K562 (cell line): ENCODE measurements at regions not wholly inside any gene's neighbourhood (a gene's known extent, or its start where the extent isn't known, plus 50 kb on each side); places are given as distances from the start of the nearest gene placed in this dataset.

Experiments
- CREM ChIP-seq: IDR thresholded peaks from 2 replicates; pipeline ENCODE4 v1.6.1; 2014; ENCODE audit warnings: antibody characterized with exemption, low read depth
- ERF ChIP-seq: fragments of 450-650 bp; formaldehyde crosslinking; IDR thresholded peaks from 2 replicates; pipeline ENCODE4 v1.4.0; 2020; ENCODE audit warnings: mild to moderate bottlenecking, mixed read lengths
- KDM5B ChIP-seq: fragments of 200-600 bp; sonication (generic); IDR thresholded peaks from 2 replicates; pipeline ENCODE4 v1.6.1; 2012; ENCODE audit warnings: low read depth, mild to moderate bottlenecking, moderate library complexity, low read length, control low read depth, inconsistent platforms; ENCODE audit not compliant: insufficient replicate concordance
- MAZ ChIP-seq, 2 experiments: fragments of 450-650 bp in 1 of 2; sonication (generic) in 1 of 2; formaldehyde crosslinking; IDR thresholded peaks in 1 of 2; conservative IDR thresholded peaks in 1 of 2; 2 replicates each; pipeline versions ENCODE4 v1.4.0 to v1.5.0; 2020; ENCODE audit warnings: mild to moderate bottlenecking in 1 of 2, missing genetic modification reagents in 1 of 2
- NR2C1 ChIP-seq, 2 experiments: fragments of 450-650 bp; IDR thresholded peaks; 2 replicates each; pipeline ENCODE4 v1.6.1; 2017; ENCODE audit warnings: mild to moderate bottlenecking in 2 of 2, antibody characterized with exemption in 1 of 2, inconsistent platforms in 1 of 2, missing compliant biosample characterization in 1 of 2, missing genetic modification characterization in 1 of 2
- SOX6 ChIP-seq: fragments of 450-650 bp; IDR thresholded peaks from 2 replicates; pipeline ENCODE4 v1.6.1; 2014; ENCODE audit warnings: mild to moderate bottlenecking
- TF ChIP-seq, protein P1 (sequence below), 2 experiments: fragments of 450-650 bp; conservative IDR thresholded peaks; 2 replicates each; pipeline ENCODE4 v1.6.1; 2017; ENCODE audit warnings: mild to moderate bottlenecking in 2 of 2, moderate library complexity in 2 of 2
- TF ChIP-seq, protein P2 (sequence below): fragments of 450-650 bp; IDR thresholded peaks from 2 replicates; pipeline ENCODE4 v1.6.1; 2017; ENCODE audit warnings: antibody characterized with exemption, mild to moderate bottlenecking
- TF ChIP-seq, protein P3 (sequence below): sonication (generic); formaldehyde crosslinking; IDR thresholded peaks from 2 replicates; pipeline ENCODE4 v1.8.1; 2022; ENCODE audit warnings: missing genetic modification reagents
- TF ChIP-seq, protein P4 (sequence below): sonication (generic); formaldehyde crosslinking; IDR thresholded peaks from 2 replicates; pipeline ENCODE4 v1.5.0; 2020; ENCODE audit warnings: missing genetic modification reagents
- TF ChIP-seq, protein P5 (sequence below): fragments of 250-450 bp; sonication (Bioruptor Pico); IDR thresholded peaks from 2 replicates; pipeline ENCODE4 v1.4.0; 2020; ENCODE audit warnings: mild to moderate bottlenecking
- TF ChIP-seq, protein P6 (sequence below): fragments of 250-450 bp; sonication (Bioruptor Pico); IDR thresholded peaks from 2 replicates; pipeline ENCODE4 v1.4.0; 2020; ENCODE audit warnings: mild to moderate bottlenecking, moderate library complexity

DNA sequence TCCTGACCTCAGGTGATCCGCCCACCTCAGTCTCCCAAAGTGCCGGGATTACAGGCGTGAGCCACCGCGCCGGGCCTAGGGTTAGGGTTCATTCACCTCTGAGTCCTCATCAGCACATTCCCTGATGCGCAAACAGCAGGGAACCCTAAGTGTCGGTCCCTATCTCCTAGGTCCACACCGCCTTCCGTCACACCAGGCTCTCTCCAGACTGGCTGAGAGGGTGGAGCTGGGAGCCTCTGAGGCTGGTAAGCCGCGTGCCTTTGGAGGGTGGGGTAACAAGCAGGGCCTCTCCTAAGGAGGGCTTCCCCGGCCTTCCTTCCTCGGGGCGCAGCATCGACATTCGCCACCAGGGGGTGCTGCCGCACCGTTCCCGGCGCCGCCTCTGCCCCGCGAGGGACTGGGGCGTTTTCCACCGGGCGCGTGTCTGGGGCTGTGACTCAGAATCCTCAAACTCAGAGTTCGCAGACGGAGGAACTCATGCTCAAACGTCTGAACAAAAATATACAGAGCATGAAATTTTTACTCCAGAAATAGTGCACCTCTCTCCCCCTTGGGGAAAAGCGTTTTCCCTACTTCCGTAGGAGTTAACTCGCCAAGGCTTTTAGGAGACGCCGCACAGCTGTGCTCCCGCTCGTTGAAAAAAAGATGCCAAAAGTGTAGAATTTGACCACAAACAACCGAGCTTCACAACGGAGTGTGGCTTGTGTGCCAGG, 63.9 kb upstream of the ASAP2 start (continued):
- TF ChIP-seq, protein P1, sequence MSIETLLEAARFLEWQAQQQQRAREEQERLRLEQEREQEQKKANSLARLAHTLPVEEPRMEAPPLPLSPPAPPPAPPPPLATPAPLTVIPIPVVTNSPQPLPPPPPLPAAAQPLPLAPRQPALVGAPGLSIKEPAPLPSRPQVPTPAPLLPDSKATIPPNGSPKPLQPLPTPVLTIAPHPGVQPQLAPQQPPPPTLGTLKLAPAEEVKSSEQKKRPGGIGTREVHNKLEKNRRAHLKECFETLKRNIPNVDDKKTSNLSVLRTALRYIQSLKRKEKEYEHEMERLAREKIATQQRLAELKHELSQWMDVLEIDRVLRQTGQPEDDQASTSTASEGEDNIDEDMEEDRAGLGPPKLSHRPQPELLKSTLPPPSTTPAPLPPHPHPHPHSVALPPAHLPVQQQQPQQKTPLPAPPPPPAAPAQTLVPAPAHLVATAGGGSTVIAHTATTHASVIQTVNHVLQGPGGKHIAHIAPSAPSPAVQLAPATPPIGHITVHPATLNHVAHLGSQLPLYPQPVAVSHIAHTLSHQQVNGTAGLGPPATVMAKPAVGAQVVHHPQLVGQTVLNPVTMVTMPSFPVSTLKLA (conservative IDR thresholded peaks at IDR 0.05) = peak; percentile 77 to 89
- TF ChIP-seq NR2C1 (IDR thresholded peaks at IDR 0.05) (0 out of 2 replicates have a peak, but pooled peaks have one; percentile 37), NR2C1 (tag; IDR thresholded peaks at IDR 0.05) (no peak), KDM5B (no peak), SOX6 (peak; percentile 57; the same call in 1 of the 2 replicates), MAZ (CRISPR knock-in tag; conservative IDR thresholded peaks at IDR 0.05 in 1 of 2, IDR thresholded peaks at IDR 0.05 in 1 of 2) (peak; percentile 75 to 82; a peak in 3 of 4 replicates), ERF (CRISPR knock-in tag) (0 out of 2 replicates have a peak, but pooled peaks have one; percentile 22), CREM (peak; percentile 53)
- TF ChIP-seq, protein P2, sequence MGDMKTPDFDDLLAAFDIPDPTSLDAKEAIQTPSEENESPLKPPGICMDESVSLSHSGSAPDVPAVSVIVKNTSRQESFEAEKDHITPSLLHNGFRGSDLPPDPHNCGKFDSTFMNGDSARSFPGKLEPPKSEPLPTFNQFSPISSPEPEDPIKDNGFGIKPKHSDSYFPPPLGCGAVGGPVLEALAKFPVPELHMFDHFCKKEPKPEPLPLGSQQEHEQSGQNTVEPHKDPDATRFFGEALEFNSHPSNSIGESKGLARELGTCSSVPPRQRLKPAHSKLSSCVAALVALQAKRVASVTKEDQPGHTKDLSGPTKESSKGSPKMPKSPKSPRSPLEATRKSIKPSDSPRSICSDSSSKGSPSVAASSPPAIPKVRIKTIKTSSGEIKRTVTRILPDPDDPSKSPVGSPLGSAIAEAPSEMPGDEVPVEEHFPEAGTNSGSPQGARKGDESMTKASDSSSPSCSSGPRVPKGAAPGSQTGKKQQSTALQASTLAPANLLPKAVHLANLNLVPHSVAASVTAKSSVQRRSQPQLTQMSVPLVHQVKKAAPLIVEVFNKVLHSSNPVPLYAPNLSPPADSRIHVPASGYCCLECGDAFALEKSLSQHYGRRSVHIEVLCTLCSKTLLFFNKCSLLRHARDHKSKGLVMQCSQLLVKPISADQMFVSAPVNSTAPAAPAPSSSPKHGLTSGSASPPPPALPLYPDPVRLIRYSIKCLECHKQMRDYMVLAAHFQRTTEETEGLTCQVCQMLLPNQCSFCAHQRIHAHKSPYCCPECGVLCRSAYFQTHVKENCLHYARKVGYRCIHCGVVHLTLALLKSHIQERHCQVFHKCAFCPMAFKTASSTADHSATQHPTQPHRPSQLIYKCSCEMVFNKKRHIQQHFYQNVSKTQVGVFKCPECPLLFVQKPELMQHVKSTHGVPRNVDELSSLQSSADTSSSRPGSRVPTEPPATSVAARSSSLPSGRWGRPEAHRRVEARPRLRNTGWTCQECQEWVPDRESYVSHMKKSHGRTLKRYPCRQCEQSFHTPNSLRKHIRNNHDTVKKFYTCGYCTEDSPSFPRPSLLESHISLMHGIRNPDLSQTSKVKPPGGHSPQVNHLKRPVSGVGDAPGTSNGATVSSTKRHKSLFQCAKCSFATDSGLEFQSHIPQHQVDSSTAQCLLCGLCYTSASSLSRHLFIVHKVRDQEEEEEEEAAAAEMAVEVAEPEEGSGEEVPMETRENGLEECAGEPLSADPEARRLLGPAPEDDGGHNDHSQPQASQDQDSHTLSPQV = peak; percentile 61; the same call in 1 of the 2 replicates
- TF ChIP-seq, protein P3, sequence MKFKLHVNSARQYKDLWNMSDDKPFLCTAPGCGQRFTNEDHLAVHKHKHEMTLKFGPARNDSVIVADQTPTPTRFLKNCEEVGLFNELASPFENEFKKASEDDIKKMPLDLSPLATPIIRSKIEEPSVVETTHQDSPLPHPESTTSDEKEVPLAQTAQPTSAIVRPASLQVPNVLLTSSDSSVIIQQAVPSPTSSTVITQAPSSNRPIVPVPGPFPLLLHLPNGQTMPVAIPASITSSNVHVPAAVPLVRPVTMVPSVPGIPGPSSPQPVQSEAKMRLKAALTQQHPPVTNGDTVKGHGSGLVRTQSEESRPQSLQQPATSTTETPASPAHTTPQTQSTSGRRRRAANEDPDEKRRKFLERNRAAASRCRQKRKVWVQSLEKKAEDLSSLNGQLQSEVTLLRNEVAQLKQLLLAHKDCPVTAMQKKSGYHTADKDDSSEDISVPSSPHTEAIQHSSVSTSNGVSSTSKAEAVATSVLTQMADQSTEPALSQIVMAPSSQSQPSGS = no peak
- TF ChIP-seq, protein P4, sequence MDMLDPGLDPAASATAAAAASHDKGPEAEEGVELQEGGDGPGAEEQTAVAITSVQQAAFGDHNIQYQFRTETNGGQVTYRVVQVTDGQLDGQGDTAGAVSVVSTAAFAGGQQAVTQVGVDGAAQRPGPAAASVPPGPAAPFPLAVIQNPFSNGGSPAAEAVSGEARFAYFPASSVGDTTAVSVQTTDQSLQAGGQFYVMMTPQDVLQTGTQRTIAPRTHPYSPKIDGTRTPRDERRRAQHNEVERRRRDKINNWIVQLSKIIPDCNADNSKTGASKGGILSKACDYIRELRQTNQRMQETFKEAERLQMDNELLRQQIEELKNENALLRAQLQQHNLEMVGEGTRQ (CRISPR knock-in tag) = no peak
- TF ChIP-seq, protein P5, sequence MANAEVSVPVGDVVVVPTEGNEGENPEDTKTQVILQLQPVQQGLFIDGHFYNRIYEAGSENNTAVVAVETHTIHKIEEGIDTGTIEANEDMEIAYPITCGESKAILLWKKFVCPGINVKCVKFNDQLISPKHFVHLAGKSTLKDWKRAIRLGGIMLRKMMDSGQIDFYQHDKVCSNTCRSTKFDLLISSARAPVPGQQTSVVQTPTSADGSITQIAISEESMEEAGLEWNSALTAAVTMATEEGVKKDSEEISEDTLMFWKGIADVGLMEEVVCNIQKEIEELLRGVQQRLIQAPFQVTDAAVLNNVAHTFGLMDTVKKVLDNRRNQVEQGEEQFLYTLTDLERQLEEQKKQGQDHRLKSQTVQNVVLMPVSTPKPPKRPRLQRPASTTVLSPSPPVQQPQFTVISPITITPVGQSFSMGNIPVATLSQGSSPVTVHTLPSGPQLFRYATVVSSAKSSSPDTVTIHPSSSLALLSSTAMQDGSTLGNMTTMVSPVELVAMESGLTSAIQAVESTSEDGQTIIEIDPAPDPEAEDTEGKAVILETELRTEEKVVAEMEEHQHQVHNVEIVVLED (CRISPR knock-in tag) = no peak
- TF ChIP-seq, protein P6, sequence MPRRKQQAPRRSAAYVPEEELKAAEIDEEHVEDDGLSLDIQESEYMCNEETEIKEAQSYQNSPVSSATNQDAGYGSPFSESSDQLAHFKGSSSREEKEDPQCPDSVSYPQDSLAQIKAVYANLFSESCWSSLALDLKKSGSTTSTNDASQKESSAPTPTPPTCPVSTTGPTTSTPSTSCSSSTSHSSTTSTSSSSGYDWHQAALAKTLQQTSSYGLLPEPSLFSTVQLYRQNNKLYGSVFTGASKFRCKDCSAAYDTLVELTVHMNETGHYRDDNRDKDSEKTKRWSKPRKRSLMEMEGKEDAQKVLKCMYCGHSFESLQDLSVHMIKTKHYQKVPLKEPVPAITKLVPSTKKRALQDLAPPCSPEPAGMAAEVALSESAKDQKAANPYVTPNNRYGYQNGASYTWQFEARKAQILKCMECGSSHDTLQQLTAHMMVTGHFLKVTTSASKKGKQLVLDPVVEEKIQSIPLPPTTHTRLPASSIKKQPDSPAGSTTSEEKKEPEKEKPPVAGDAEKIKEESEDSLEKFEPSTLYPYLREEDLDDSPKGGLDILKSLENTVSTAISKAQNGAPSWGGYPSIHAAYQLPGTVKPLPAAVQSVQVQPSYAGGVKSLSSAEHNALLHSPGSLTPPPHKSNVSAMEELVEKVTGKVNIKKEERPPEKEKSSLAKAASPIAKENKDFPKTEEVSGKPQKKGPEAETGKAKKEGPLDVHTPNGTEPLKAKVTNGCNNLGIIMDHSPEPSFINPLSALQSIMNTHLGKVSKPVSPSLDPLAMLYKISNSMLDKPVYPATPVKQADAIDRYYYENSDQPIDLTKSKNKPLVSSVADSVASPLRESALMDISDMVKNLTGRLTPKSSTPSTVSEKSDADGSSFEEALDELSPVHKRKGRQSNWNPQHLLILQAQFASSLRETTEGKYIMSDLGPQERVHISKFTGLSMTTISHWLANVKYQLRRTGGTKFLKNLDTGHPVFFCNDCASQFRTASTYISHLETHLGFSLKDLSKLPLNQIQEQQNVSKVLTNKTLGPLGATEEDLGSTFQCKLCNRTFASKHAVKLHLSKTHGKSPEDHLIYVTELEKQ = no peak
